ENCODE measurements at regions not wholly inside any gene's neighbourhood (a gene's known extent, or its start where the extent isn't known, plus 50 kb on each side); places are given as distances from the start of the nearest gene placed in this dataset.

GRCh38 chr11:11035331-11035730 is 177.5 kb upstream of the ZBED5 start:
- intact Hi-C loops (cut with micrococcal nuclease) (no loop called here), dilution Hi-C loops (cut with MboI; ENCODE audit: extremely low pct_ligation_motif_present, low sequenced_read_pairs) (no loop called here)
- TF ChIP-seq MYC (IDR thresholded peaks at IDR 0.05; ENCODE audit: low read depth, low read length) = no peak
- TF ChIP-seq, protein P1, sequence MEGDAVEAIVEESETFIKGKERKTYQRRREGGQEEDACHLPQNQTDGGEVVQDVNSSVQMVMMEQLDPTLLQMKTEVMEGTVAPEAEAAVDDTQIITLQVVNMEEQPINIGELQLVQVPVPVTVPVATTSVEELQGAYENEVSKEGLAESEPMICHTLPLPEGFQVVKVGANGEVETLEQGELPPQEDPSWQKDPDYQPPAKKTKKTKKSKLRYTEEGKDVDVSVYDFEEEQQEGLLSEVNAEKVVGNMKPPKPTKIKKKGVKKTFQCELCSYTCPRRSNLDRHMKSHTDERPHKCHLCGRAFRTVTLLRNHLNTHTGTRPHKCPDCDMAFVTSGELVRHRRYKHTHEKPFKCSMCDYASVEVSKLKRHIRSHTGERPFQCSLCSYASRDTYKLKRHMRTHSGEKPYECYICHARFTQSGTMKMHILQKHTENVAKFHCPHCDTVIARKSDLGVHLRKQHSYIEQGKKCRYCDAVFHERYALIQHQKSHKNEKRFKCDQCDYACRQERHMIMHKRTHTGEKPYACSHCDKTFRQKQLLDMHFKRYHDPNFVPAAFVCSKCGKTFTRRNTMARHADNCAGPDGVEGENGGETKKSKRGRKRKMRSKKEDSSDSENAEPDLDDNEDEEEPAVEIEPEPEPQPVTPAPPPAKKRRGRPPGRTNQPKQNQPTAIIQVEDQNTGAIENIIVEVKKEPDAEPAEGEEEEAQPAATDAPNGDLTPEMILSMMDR (IDR thresholded peaks at IDR 0.05; ENCODE audit: extremely low read depth in 1 of 2, insufficient read depth in 1 of 2, low read depth in 1 of 2, low read length in 2 of 2) = no peak
- TF ChIP-seq FOS (IDR thresholded peaks at IDR 0.05; ENCODE audit: borderline replicate concordance, insufficient read depth, low read length) = no peak
- TF ChIP-seq POLR2AphosphoS5 (IDR thresholded peaks at IDR 0.05; ENCODE audit: insufficient read depth, low read depth, low read length) = no peak
- no peak for TF ChIP-seq JUN (IDR thresholded peaks at IDR 0.05; ENCODE audit: borderline replicate concordance, insufficient read depth, insufficient read length, low read depth)
- Histone ChIP-seq H3K79me2 (ENCODE audit: control insufficient read depth, insufficient read depth, low read length) (no peaks in the 10 kb centered on the region), H4K20me1 (replicated peaks; ENCODE audit: control insufficient read depth, extremely low read depth, insufficient read depth, low read length) (no peaks in the 10 kb centered on the region), H3K9me1 (replicated peaks; ENCODE audit: control insufficient read depth, extremely low read depth, insufficient read depth, low read length) (no peaks in the 10 kb centered on the region), H2AFZ (ENCODE audit: low read depth, low read length) (no peak overlapping the region), H3K4me2 (ENCODE audit: insufficient read depth, low read length) (no peak overlapping the region), H3K9ac (replicated peaks; ENCODE audit: extremely low read depth, insufficient read depth, low read length) (no peak overlapping the region), H3K4me1 (ENCODE audit: control insufficient read depth, extremely low read depth, insufficient read depth, low read length) (no peaks in the 10 kb centered on the region), H3K36me3 (ENCODE audit: control insufficient read depth in 2 of 2, extremely low read depth in 1 of 2, insufficient read depth in 2 of 2, low read length in 2 of 2) (no peaks in the 10 kb centered on the region), H3K4me3 (replicated peaks in 1 of 3; ENCODE audit: insufficient read depth in 1 of 3, low read depth in 1 of 3, low read length in 3 of 3) (no peak overlapping the region), H3K27ac (ENCODE audit: insufficient read depth, low read depth, low read length) (no peak overlapping the region), H3K27me3 (ENCODE audit: control insufficient read depth in 2 of 2, insufficient read depth in 2 of 2, low read length in 2 of 2) (peaks cover 0 to 16% of the 10 kb centered on the region in 2 experiments), H3K9me3 (replicated peaks; ENCODE audit: control insufficient read depth, insufficient read depth, low read length) (no peaks in the 10 kb centered on the region)
- POLR2A ChIA-PET = no interaction called here
- FAIRE-seq (no peak), DNase-seq (ENCODE audit: low read depth, low spot score) (no peak)
- no TSS peak for BruUV-seq (replicated peaks)
- CTCF ChIA-PET = interaction anchor here (1.0 to 4.8 kb wide), 3 partner anchors 101 to 764 kb away, joined by 3 to 53 read pairs (median 10); no protein-coding TSS in a partner anchor

GRCh38 chr11:11034476-11034875 is 176.6 kb upstream of the ZBED5 start:
- no peak overlapping the region for H3K27ac ChIP-seq (ENCODE audit: insufficient read depth, low read depth, low read length)
- peaks cover 4 to 14% of the 10 kb centered on the region in 2 experiments for H3K27me3 ChIP-seq (ENCODE audit: control insufficient read depth in 2 of 2, insufficient read depth in 2 of 2, low read length in 2 of 2)
- no peak for TF ChIP-seq JUN (IDR thresholded peaks at IDR 0.05; ENCODE audit: borderline replicate concordance, insufficient read depth, insufficient read length, low read depth)
- no peak for TF ChIP-seq EZH2 (IDR thresholded peaks at IDR 0.05; ENCODE audit: borderline replicate concordance, low read depth, low read length, severe bottlenecking)
- TF ChIP-seq MYC (IDR thresholded peaks at IDR 0.05; ENCODE audit: low read depth, low read length) = no peak
- TF ChIP-seq, protein P2, sequence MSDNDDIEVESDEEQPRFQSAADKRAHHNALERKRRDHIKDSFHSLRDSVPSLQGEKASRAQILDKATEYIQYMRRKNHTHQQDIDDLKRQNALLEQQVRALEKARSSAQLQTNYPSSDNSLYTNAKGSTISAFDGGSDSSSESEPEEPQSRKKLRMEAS (IDR thresholded peaks at IDR 0.05; ENCODE audit: insufficient read depth, insufficient read length) = no peak
- TF ChIP-seq, protein P1 (IDR thresholded peaks at IDR 0.05; ENCODE audit: extremely low read depth in 1 of 2, insufficient read depth in 1 of 2, low read depth in 1 of 2, low read length in 2 of 2) = no peak
- TF ChIP-seq GATA2 (IDR thresholded peaks at IDR 0.05; ENCODE audit: insufficient read depth, insufficient read length, low read depth, low read length) = no peak
- no peak for TF ChIP-seq POLR2AphosphoS5 (IDR thresholded peaks at IDR 0.05; ENCODE audit: insufficient read depth, low read depth, low read length)
- no peak for TF ChIP-seq FOS (IDR thresholded peaks at IDR 0.05; ENCODE audit: borderline replicate concordance, insufficient read depth, low read length)
- no peak for TF ChIP-seq POLR2A (IDR thresholded peaks at IDR 0.05; ENCODE audit: low read depth, low read length)
- ChIA-PET CTCF (interaction anchor here (0.7 to 2.7 kb wide), 2 partner anchors 101 to 753 kb away, joined by 5 to 10 read pairs; no protein-coding TSS in a partner anchor), POLR2A (no interaction called here)
- DNase-seq (ENCODE audit: low read depth, low spot score) (no peak), FAIRE-seq (no peak)
- no peaks in the 10 kb centered on the region for H4K20me1 ChIP-seq (replicated peaks; ENCODE audit: control insufficient read depth, extremely low read depth, insufficient read depth, low read length)
- H2AFZ ChIP-seq (ENCODE audit: low read depth, low read length) = no peak overlapping the region
- no TSS peak for BruUV-seq (replicated peaks)
- H3K4me3 ChIP-seq (replicated peaks in 1 of 3; ENCODE audit: insufficient read depth in 1 of 3, low read depth in 1 of 3, low read length in 3 of 3) = no peak overlapping the region
- no peaks in the 10 kb centered on the region for H3K79me2 ChIP-seq (ENCODE audit: control insufficient read depth, insufficient read depth, low read length)
- H3K4me1 ChIP-seq (ENCODE audit: control insufficient read depth, extremely low read depth, insufficient read depth, low read length) = no peaks in the 10 kb centered on the region
- dilution Hi-C loops (cut with MboI; ENCODE audit: extremely low pct_ligation_motif_present, low sequenced_read_pairs) = no loop called here
- H3K36me3 ChIP-seq (ENCODE audit: control insufficient read depth in 2 of 2, extremely low read depth in 1 of 2, insufficient read depth in 2 of 2, low read length in 2 of 2) = no peaks in the 10 kb centered on the region
- H3K9ac ChIP-seq (replicated peaks; ENCODE audit: extremely low read depth, insufficient read depth, low read length) = no peak overlapping the region
- no peaks in the 10 kb centered on the region for H3K9me3 ChIP-seq (replicated peaks; ENCODE audit: control insufficient read depth, insufficient read depth, low read length)
- no peak overlapping the region for H3K4me2 ChIP-seq (ENCODE audit: insufficient read depth, low read length)
- H3K9me1 ChIP-seq (replicated peaks; ENCODE audit: control insufficient read depth, extremely low read depth, insufficient read depth, low read length) = no peaks in the 10 kb centered on the region
- intact Hi-C loops (cut with micrococcal nuclease) = no loop called here
